Parathyroid adenoma (tissue), 2 donors: ENCODE measurements at regions not wholly inside any gene's neighbourhood (a gene's known extent, or its start where the extent isn't known, plus 50 kb on each side); places are given as distances from the start of the nearest gene placed in this dataset.

Source experiments
- H2AFZ ChIP-seq: fragments of 300-600 bp; sonication (generic); one replicate; pipeline ENCODE4 v1.7.0; 2017; ENCODE audit warnings: antibody characterized with exemption, mild to moderate bottlenecking
- H3K27ac ChIP-seq: fragments of 300-600 bp; sonication (generic); one replicate; pipeline ENCODE4 v1.7.0; 2017
- H3K27me3 ChIP-seq: fragments of 300-600 bp; sonication (generic); one replicate; pipeline ENCODE4 v1.7.0; 2017; ENCODE audit warnings: low read length; ENCODE audit not compliant: control insufficient read depth, insufficient read depth
- H3K36me3 ChIP-seq: fragments of 300-600 bp; sonication (generic); one replicate; pipeline ENCODE4 v1.7.0; 2017; ENCODE audit warnings: low read length; ENCODE audit not compliant: control insufficient read depth, insufficient read depth
- H3K4me1 ChIP-seq: fragments of 300-600 bp; sonication (generic); one replicate; pipeline ENCODE4 v1.7.0; 2017; ENCODE audit warnings: control low read depth
- H3K4me2 ChIP-seq: fragments of 300-600 bp; sonication (generic); one replicate; pipeline ENCODE4 v1.7.0; 2017; ENCODE audit warnings: low read length
- H3K4me3 ChIP-seq: fragments of 300-600 bp; sonication (generic); one replicate; pipeline ENCODE4 v1.7.0; 2017; ENCODE audit warnings: low read depth, low read length
- H3K79me2 ChIP-seq: fragments of 300-600 bp; sonication (generic); one replicate; pipeline ENCODE4 v1.7.0; 2017; ENCODE audit warnings: control low read depth
- H3K9ac ChIP-seq: fragments of 300-600 bp; sonication (generic); one replicate; pipeline ENCODE4 v1.7.0; 2017; ENCODE audit warnings: mild to moderate bottlenecking
- H3K9me3 ChIP-seq: fragments of 300-600 bp; sonication (generic); one replicate; pipeline ENCODE4 v1.7.0; 2017; ENCODE audit warnings: low read length; ENCODE audit not compliant: control insufficient read depth
- TF ChIP-seq, protein P1 (sequence below): fragments of 300-600 bp; sonication (generic); IDR thresholded peaks from one replicate; pipeline ENCODE4 v1.7.0; 2017; ENCODE audit warnings: antibody characterized with exemption, mild to moderate bottlenecking
- donor health status: primary hyperparathyroidism.

DNA sequence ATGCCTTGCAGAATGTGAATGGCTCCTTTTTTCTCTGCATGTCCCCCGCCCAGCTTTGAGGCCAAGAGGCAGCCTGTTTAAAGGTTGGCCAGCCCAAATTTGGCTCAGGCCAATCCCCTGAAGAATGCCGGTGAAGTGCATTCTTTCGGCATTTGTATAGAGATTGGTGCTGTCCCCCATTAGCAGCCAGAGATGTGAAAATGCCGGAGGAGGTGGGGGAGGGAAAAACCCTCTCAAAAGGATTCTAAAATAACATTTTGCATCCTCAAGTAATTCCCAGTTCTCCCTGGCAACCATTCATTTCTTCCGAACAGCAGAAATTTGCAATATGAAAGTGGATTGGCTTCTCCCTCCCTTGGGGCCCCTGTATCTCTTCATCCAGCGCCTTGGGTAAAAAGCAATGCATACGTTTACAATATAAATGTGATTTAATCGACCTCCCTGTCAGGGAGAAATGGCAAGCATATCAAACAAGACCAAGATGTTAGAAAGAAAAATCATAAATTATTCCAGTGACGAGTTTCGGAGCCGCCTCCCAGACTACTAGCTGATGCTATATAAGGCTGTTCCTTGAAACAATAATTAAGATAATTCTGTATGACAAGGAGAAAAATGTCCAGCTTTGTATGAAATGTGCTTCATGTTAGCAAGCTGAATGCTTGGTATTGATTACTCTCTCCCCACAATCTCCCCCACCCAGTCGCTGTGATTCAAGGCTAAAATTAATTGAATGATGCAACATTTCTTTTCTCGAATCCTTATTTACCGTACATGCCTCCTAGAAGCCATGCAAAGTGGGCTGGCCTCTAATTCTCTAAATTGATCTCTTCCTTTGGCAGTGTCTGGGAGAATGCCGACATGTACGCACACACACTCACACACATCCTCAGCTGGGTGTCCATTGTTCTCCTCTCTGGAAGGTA, 323.7 kb downstream of the RPS24 start:
- TF ChIP-seq, protein P1, sequence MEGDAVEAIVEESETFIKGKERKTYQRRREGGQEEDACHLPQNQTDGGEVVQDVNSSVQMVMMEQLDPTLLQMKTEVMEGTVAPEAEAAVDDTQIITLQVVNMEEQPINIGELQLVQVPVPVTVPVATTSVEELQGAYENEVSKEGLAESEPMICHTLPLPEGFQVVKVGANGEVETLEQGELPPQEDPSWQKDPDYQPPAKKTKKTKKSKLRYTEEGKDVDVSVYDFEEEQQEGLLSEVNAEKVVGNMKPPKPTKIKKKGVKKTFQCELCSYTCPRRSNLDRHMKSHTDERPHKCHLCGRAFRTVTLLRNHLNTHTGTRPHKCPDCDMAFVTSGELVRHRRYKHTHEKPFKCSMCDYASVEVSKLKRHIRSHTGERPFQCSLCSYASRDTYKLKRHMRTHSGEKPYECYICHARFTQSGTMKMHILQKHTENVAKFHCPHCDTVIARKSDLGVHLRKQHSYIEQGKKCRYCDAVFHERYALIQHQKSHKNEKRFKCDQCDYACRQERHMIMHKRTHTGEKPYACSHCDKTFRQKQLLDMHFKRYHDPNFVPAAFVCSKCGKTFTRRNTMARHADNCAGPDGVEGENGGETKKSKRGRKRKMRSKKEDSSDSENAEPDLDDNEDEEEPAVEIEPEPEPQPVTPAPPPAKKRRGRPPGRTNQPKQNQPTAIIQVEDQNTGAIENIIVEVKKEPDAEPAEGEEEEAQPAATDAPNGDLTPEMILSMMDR, result no peak
- Histone ChIP-seq H3K4me2 (no peak overlapping the region), H3K9ac (no peak overlapping the region), H3K36me3 (no peaks in the 10 kb centered on the region), H3K9me3 (no peaks in the 10 kb centered on the region), H3K4me3 (no peak overlapping the region), H3K79me2 (no peaks in the 10 kb centered on the region), H3K27me3 (no peaks in the 10 kb centered on the region), H3K4me1 (no peaks in the 10 kb centered on the region), H3K27ac (no peak overlapping the region), H2AFZ (no peak overlapping the region)

DNA sequence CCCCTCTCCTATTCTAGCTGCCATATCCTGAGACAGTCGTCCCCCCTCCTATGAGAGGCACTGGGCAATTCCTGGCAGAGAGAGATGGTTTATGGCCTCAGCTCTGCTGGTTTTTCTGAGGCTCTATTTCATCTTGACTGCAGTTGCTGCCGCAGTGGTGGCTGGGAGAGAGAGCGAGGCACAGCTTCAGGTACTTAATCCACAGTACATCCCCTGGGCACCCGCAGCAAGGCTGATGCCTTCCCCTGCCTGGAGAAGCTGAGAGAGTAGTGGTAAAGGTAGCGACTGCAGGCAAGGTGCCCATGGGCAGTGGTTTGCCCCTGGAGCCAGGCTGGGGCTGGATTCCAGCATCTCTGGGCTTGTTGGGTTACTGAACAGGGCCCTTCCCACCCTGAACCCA, 324.7 kb downstream of the RPS24 start:
- Histone ChIP-seq H3K27me3 (no peaks in the 10 kb centered on the region), H3K9ac (no peak overlapping the region), H3K9me3 (no peaks in the 10 kb centered on the region), H3K4me1 (no peaks in the 10 kb centered on the region), H3K4me2 (no peak overlapping the region), H3K4me3 (no peak overlapping the region), H2AFZ (no peak overlapping the region), H3K36me3 (no peaks in the 10 kb centered on the region), H3K27ac (no peak overlapping the region), H3K79me2 (no peaks in the 10 kb centered on the region)
- TF ChIP-seq, protein P1, result no peak

DNA sequence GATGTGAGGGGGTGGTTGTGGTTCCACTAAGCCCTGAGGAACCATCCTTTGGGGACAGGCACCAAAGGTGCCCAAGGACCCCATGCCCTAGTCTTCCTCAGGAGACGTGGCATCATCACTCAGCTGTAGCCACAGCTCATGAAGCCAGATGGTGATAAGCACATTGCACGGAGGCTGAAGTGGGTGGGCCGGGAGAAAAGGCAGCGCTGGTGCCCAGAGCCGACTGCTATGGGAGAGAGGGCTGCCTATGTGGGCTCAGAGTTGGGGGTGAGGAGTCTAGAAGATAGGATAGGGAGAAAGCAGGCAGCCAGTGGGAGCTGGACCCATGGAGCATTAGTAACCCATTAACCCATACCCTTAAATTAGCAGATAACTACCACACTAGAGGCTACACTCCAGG, 325.3 kb downstream of the RPS24 start:
- no peaks in the 10 kb centered on the region for H3K79me2 ChIP-seq
- no peaks in the 10 kb centered on the region for H3K27me3 ChIP-seq
- no peak overlapping the region for H3K4me3 ChIP-seq
- H3K9me3 ChIP-seq, result no peaks in the 10 kb centered on the region
- H3K4me2 ChIP-seq, result no peak overlapping the region
- TF ChIP-seq, protein P1, result no peak
- no peaks in the 10 kb centered on the region for H3K36me3 ChIP-seq
- no peak overlapping the region for H3K9ac ChIP-seq
- H3K4me1 ChIP-seq, result no peaks in the 10 kb centered on the region
- no peak overlapping the region for H3K27ac ChIP-seq
- H2AFZ ChIP-seq, result no peak overlapping the region

DNA sequence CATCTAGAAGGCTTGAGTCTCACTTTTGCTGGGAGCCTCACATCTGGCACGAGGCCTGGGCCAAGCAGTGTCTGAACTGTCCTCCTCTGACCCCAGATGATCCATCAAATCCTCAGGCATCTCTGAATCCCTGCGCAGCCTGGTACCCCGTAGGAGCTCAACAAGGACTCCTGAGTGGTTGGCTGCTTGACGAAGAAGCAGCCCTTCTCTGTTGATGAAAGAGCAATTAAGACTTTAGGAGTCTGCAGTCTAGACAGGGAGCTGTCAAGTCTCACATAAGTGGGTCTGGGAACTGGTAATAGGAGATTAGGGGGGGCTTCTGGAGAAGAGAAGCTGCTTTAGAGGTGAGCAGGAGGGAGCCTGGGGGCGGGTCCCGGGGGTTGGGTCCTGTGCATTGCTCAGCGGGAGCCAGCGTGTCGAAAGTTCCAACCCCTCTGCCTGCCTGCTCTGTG, 326.0 kb downstream of the RPS24 start:
- TF ChIP-seq, protein P1, result no peak
- Histone ChIP-seq H3K9ac (no peak overlapping the region), H3K4me2 (no peak overlapping the region), H2AFZ (no peak overlapping the region), H3K9me3 (no peaks in the 10 kb centered on the region), H3K27me3 (no peaks in the 10 kb centered on the region), H3K4me1 (no peaks in the 10 kb centered on the region), H3K27ac (no peak overlapping the region), H3K4me3 (no peak overlapping the region), H3K36me3 (no peaks in the 10 kb centered on the region), H3K79me2 (no peaks in the 10 kb centered on the region)

DNA sequence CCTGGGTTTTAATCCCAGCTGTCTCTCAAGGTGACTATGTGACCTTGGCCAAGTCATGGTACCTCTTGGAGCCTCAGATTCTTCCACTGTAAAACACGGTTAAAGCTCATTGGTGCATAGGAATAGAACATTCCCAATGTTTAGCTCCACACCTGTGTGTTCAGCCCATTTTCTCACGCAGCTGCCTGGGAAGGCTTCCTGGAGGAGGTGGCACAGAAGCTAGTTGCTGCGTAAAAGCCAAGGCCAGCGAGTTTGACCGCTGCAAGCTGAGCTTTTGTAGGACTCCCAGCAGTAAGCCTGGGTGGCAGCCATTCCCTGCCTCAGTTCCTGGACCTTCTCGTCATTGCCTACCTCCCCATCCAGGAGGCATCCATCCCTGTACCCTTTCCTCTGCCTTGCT, 326.6 kb downstream of the RPS24 start:
- Histone ChIP-seq H3K4me3 (no peak overlapping the region), H3K4me2 (no peak overlapping the region), H3K9ac (no peak overlapping the region), H3K27me3 (no peaks in the 10 kb centered on the region), H3K36me3 (no peaks in the 10 kb centered on the region), H3K27ac (no peak overlapping the region), H3K9me3 (no peaks in the 10 kb centered on the region), H3K79me2 (no peaks in the 10 kb centered on the region), H3K4me1 (no peaks in the 10 kb centered on the region), H2AFZ (no peak overlapping the region)
- TF ChIP-seq, protein P1, result no peak
